Mammary epithelial cell (primary cell): ENCODE measurements at regions not wholly inside any gene's neighbourhood (a gene's known extent, or its start where the extent isn't known, plus 50 kb on each side); places are given as distances from the start of the nearest gene placed in this dataset.
"Not testable (repeated sequence)": the region's sequence is repeated elsewhere in the genome, so short reads cannot be mapped to it uniquely, and the experiment has no call there.

Source experiments
- CTCF ChIP-seq, 2 donors: IDR thresholded peaks in 1 of 2; conservative IDR thresholded peaks in 1 of 2; 2 replicates each; pipeline ENCODE4 v1.5.1; 2011 to 2012; ENCODE audit warnings: inconsistent platforms in 2 of 2, low read length in 2 of 2, mild to moderate bottlenecking in 2 of 2, control low read depth in 1 of 2, low read depth in 1 of 2; ENCODE audit not compliant: insufficient read depth in 1 of 2; ENCODE audit errors: extremely low read depth in 1 of 2
- EZH2 ChIP-seq: IDR thresholded peaks from 2 replicates; pipeline ENCODE4 v1.6.1; 2012; ENCODE audit warnings: low read length, inconsistent platforms, borderline replicate concordance

- TF ChIP-seq CTCF (conservative IDR thresholded peaks at IDR 0.05 in 1 of 2, IDR thresholded peaks at IDR 0.05 in 1 of 2; ENCODE audit: extremely low read depth in 1 of 2, insufficient read depth in 1 of 2, low read depth in 1 of 2, low read length in 2 of 2); EZH2: not testable (repeated sequence)
Observed at GRCh38 chr9:39811615-39812014, 456.1 kb downstream of the SPATA31A1 start.
